LNCAP (cell line): ENCODE measurements at regions not wholly inside any gene's neighbourhood (a gene's known extent, or its start where the extent isn't known, plus 50 kb on each side); places are given as distances from the start of the nearest gene placed in this dataset.

ENCODE experiments used
- CTCF ChIP-seq: fragments of 450-650 bp; IDR thresholded peaks from 2 replicates; pipeline ENCODE4 v1.5.1; 2017; ENCODE audit warnings: mild to moderate bottlenecking

GRCh38 chrX:22746081-22746480 lies 253.7 kb upstream of the DDX53 start:
- TF ChIP-seq CTCF, result no peak

- peak; percentile 57 for TF ChIP-seq CTCF
These were observed 251.4 kb upstream of the DDX53 start for GRCh38 chrX:22748093-22748999.

- TF ChIP-seq CTCF, result no peak
These were observed 240.8 kb upstream of the DDX53 start for GRCh38 chrX:22758807-22759481.

- no peak for TF ChIP-seq CTCF
These were observed 239.2 kb upstream of the DDX53 start for GRCh38 chrX:22760513-22761057.

- no peak for TF ChIP-seq CTCF
These were observed 211.5 kb upstream of the DDX53 start for GRCh38 chrX:22788221-22788620.

- TF ChIP-seq CTCF, result no peak
These were observed 204.1 kb upstream of the DDX53 start for GRCh38 chrX:22795671-22796070.

- no peak for TF ChIP-seq CTCF
These were observed 199.4 kb upstream of the DDX53 start for GRCh38 chrX:22800360-22800759.
